Epidermal melanocyte (primary cell): ENCODE measurements at regions not wholly inside any gene's neighbourhood (a gene's known extent, or its start where the extent isn't known, plus 50 kb on each side); places are given as distances from the start of the nearest gene placed in this dataset.
"Not testable (repeated sequence)": the region's sequence is repeated elsewhere in the genome, so short reads cannot be mapped to it uniquely, and the experiment has no call there.

Experiments used
- DNase-seq: peaks from one replicate; pipeline ENCODE4 v3.0.0; 2011; ENCODE audit warnings: low spot score; ENCODE audit not compliant: insufficient read length

- no peak for DNase-seq
Measured at GRCh38 chr5:63217422-63217821, 638.8 kb downstream of the LRRC70 start.

DNA sequence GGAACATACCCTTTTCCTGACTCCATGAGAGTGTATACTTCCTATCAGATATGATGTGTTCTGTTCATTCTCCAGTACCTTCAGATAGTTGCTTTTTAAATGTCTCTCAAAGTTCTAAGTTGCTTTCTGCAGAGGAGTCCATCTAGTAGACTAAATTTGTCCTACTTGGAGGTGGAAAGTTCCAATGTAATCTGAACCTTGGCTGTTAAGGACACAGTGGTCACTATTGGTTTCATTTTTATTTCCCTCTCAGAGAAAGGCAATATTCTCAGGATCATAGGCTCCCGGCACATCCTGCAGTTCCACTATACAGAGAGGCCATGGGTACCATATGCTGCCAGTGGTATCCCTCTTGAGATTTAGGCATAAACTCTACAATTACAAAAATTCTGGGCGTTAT lies 634.6 kb downstream of the LRRC70 start:
- no peak for DNase-seq

GRCh38 chr5:63211448-63212132 lies 633.0 kb downstream of the LRRC70 start:
- DNase-seq: no peak

DNA sequence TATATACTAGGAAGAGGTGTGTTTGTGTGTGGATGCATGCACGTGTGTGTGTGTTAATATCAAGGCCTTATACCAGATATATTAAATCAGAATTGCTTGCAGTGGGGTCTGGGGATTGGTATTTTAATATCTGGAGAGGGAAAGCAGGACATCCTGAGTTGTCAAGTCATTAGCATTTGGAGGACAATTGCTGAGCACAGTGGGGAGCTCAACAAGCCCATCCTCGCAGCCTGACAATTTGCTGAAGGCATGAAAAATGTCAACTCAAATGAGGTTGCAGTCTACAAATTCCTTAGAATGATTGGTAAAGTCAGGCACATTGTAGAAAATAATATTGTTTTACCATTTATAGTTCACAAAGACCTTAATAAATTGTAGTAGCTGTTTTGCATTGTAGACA lies 627.4 kb downstream of the LRRC70 start:
- no peak for DNase-seq

DNA sequence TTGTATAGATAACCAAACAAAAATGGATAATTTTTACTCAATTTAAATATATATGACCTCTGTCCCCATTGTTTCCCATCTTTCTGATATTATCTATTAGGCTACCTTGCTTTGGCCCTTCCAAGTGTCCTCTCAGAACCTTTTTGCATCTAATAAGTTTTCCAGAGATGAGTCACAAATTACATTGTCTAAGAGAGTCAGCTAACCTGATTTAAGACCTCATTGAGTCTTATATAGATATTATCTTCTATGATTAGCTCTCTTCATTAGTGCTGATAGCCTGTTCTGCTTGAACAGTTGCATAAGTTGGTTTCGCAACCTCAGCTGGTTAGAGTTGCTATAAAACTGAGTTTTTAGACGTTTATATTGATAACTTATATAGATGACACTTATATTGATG lies 623.1 kb downstream of the LRRC70 start:
- no peak for DNase-seq

DNA sequence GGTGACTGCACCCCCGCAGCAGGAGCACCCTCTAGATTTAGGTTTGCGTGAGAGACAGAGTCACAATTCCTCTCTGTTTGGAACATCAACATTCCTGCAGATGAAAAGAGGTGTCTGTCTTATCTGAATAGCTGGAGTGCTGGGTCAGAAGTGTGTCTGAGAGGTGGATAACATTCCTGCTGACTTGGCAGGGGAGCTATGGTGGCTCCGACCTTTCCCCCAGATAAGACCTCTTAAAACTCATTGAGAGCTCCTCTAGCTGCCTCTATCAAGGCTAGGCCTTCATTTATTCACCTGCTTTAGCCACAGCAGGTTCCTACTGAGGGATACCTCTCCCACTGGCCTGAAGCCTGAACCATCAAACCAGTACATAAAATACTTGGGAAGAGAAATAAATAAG lies 615.5 kb downstream of the LRRC70 start:
- no peak for DNase-seq

DNA sequence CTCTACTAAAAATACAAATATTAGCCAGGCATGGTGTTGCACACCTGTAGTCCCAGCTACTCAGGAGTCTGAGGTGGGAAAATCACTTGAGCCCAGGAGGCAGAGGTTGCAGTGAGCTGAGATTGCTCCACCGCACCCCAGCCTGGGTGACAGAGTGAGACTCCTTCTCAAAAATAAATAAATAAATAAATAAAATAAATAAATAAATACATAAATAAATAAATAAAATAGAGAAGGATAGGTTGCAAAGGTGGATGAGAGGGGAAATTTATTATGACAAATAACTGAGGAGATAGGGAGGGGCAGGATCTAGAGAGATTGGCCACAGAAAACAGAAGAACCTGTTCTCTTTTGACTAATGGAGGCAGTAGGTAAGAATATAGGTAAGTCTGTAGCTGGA lies 601.6 kb downstream of the LRRC70 start:
- not testable (repeated sequence) for DNase-seq

DNA sequence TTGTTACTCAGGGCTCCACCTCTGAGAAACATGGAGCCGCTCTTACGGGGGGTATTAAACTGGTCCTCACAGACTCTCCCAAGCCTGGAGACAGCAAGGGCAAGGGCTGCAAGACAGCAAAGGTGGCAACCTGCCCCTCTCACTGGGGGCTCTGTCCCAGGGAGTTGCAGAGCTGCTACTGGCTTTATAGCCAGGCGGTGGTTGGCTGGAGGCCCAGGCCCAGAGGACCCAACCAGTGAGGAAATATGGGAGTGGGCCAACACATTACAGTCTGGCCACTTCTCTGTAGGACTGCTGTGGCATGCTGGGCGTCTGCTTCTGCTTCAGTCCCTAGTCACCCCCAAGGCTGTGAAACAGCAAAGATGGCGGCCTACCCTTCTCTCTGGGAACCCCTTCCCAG lies 597.2 kb downstream of the LRRC70 start:
- DNase-seq: no peak

- DNase-seq: no peak
Measured at GRCh38 chr5:63170486-63170885, 591.9 kb downstream of the LRRC70 start.

- no peak for DNase-seq
Measured at GRCh38 chr5:63164838-63165535, 586.4 kb downstream of the LRRC70 start.

- DNase-seq: no peak
Measured at GRCh38 chr5:63164339-63164738, 585.7 kb downstream of the LRRC70 start.

DNA sequence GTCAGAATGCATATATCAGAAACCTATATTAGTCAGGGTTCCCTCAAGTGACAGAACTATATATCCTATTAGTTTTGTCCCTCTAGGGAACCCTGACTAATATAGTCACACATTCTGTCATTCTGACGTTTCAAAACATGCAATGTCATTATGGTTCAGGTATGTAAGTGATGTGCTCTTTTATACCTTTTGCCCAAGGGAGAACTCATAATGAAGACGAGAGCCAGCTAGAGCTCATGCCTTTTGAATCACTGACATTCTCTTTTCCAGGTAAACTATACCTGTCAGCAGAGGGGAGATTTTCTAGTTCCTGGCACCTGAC lies 576.7 kb downstream of the LRRC70 start:
- DNase-seq: no peak

GRCh38 chr5:63154476-63155309 lies 576.1 kb downstream of the LRRC70 start:
- no peak for DNase-seq

GRCh38 chr5:63152871-63153270 lies 574.3 kb downstream of the LRRC70 start:
- DNase-seq: no peak

GRCh38 chr5:63145167-63145566 lies 566.5 kb downstream of the LRRC70 start:
- DNase-seq: no peak

GRCh38 chr5:63141591-63141990 lies 563.0 kb downstream of the LRRC70 start:
- DNase-seq: no peak

DNA sequence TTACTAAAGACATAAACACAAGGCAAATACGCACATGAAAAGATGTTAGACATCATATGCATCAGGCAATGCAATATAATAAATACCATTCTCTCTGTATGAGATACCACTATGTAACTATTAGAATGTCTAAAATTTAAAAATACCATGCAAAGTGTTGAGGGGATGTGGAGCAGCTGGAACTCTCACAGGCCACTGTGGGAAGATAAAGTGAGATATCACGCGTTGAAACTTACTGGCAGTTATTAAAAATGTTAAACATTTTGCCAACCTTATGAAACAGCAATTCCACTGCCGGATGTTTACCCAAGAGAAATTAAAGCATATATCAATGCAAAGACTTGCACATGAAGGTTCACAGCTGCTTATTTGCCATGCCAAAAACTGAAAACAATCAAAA lies 556.7 kb downstream of the LRRC70 start:
- no peak for DNase-seq

GRCh38 chr5:63131626-63132285 lies 553.1 kb downstream of the LRRC70 start:
- DNase-seq: no peak

DNA sequence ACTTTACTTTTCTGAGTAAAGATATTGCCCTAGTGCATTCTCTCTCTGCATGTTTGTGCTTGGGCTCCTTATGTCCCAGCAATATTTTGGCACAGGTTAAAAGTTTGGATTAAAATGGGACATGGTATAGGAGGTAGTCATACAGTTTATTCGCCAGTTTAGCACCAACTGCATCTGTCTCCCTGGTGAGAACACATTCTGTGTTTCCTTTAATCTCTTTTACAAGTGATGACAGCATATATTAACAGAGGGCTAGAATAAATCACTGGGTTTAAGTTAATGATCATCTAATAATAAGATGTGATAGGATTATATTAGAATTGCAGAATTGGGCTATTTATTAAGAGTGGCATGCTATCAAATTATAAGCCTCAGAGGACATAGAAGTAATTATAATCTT lies 550.1 kb downstream of the LRRC70 start:
- DNase-seq: no peak

GRCh38 chr5:63128018-63128417 lies 549.4 kb downstream of the LRRC70 start:
- DNase-seq: no peak

- no peak for DNase-seq
Measured at GRCh38 chr5:63127054-63127453, 548.4 kb downstream of the LRRC70 start.

- DNase-seq: no peak
Measured at GRCh38 chr5:63125862-63126261, 547.2 kb downstream of the LRRC70 start.
